ENCODE measurements at regions not wholly inside any gene's neighbourhood (a gene's known extent, or its start where the extent isn't known, plus 50 kb on each side); places are given as distances from the start of the nearest gene placed in this dataset.

- DNase-seq, result no peak
These were observed 346.6 kb upstream of the EEF2KMT start for GRCh38 chr16:5444189-5444588.

- no peak for DNase-seq
These were observed 345.4 kb upstream of the EEF2KMT start for GRCh38 chr16:5442986-5443385.

GRCh38 chr16:5442054-5442453 lies 344.5 kb upstream of the EEF2KMT start:
- DNase-seq, result no peak

GRCh38 chr16:5438591-5438990 lies 341.0 kb upstream of the EEF2KMT start:
- DNase-seq, result no peak

GRCh38 chr16:5433587-5433986 lies 336.0 kb upstream of the EEF2KMT start:
- DNase-seq, result no peak

- DNase-seq, result no peak
These were observed 334.6 kb upstream of the EEF2KMT start for GRCh38 chr16:5432166-5432565.

- DNase-seq, result no peak
These were observed 333.0 kb upstream of the EEF2KMT start for GRCh38 chr16:5430598-5430997.

GRCh38 chr16:5428932-5429331 lies 331.3 kb upstream of the EEF2KMT start:
- DNase-seq, result no peak

GRCh38 chr16:5427571-5427970 lies 330.0 kb upstream of the EEF2KMT start:
- DNase-seq, result no peak

- no peak for DNase-seq
These were observed 325.3 kb upstream of the EEF2KMT start for GRCh38 chr16:5422643-5423496.

- DNase-seq, result no peak
These were observed 324.5 kb upstream of the EEF2KMT start for GRCh38 chr16:5422047-5422446.

- no peak for DNase-seq
These were observed 318.4 kb upstream of the EEF2KMT start for GRCh38 chr16:5416013-5416412.

GRCh38 chr16:5415123-5415522 lies 317.5 kb upstream of the EEF2KMT start:
- no peak for DNase-seq

- no peak for DNase-seq
These were observed 315.1 kb upstream of the EEF2KMT start for GRCh38 chr16:5412731-5413130.

- DNase-seq, result no peak
These were observed 300.6 kb upstream of the EEF2KMT start for GRCh38 chr16:5398203-5398602.

GRCh38 chr16:5396880-5397279 lies 299.3 kb upstream of the EEF2KMT start:
- no peak for DNase-seq

GRCh38 chr16:5393070-5393469 lies 295.5 kb upstream of the EEF2KMT start:
- no peak for DNase-seq

GRCh38 chr16:5386989-5387388 lies 289.4 kb upstream of the EEF2KMT start:
- DNase-seq, result no peak

- no peak for DNase-seq
These were observed 288.2 kb upstream of the EEF2KMT start for GRCh38 chr16:5385811-5386210.

GRCh38 chr16:5385115-5385514 lies 287.5 kb upstream of the EEF2KMT start:
- no peak for DNase-seq

- DNase-seq, result no peak
These were observed 286.1 kb upstream of the EEF2KMT start for GRCh38 chr16:5383737-5384136.

GRCh38 chr16:5382484-5382883 lies 284.9 kb upstream of the EEF2KMT start:
- DNase-seq, result no peak

- no peak for DNase-seq
These were observed 283.9 kb upstream of the EEF2KMT start for GRCh38 chr16:5381481-5381880.

GRCh38 chr16:5379954-5380353 lies 282.4 kb upstream of the EEF2KMT start:
- DNase-seq, result no peak

GRCh38 chr16:5378531-5378930 lies 280.9 kb upstream of the EEF2KMT start:
- no peak for DNase-seq

Measured in COR-L47 (cell line).